ENCODE measurements at regions not wholly inside any gene's neighbourhood (a gene's known extent, or its start where the extent isn't known, plus 50 kb on each side); places are given as distances from the start of the nearest gene placed in this dataset.

GRCh38 chr6:108734271-108734922 is 113.8 kb upstream of the ARMC2 start:
- DNase-seq (ENCODE audit: low read depth, low spot score) = no peak

- DNase-seq (ENCODE audit: low read depth, low spot score) = no peak
These were observed 112.8 kb upstream of the ARMC2 start for GRCh38 chr6:108735310-108736001.

GRCh38 chr6:108736002-108736361 is 112.2 kb upstream of the ARMC2 start:
- no peak for DNase-seq (ENCODE audit: low read depth, low spot score)

GRCh38 chr6:108736832-108737231 is 111.4 kb upstream of the ARMC2 start:
- no peak for DNase-seq (ENCODE audit: low read depth, low spot score)

- no peak for DNase-seq (ENCODE audit: low read depth, low spot score)
These were observed 110.4 kb upstream of the ARMC2 start for GRCh38 chr6:108737594-108738546.

- no peak for DNase-seq (ENCODE audit: low read depth, low spot score)
These were observed 109.4 kb upstream of the ARMC2 start for GRCh38 chr6:108738684-108739416.

- no peak for DNase-seq (ENCODE audit: low read depth, low spot score)
These were observed 108.5 kb upstream of the ARMC2 start for GRCh38 chr6:108739496-108740330.

GRCh38 chr6:108741331-108741989 is 106.8 kb upstream of the ARMC2 start:
- DNase-seq (ENCODE audit: low read depth, low spot score) = no peak

- DNase-seq (ENCODE audit: low read depth, low spot score) = no peak
These were observed 106.2 kb upstream of the ARMC2 start for GRCh38 chr6:108742041-108742440.

GRCh38 chr6:108744244-108744972 is 103.8 kb upstream of the ARMC2 start:
- no peak for DNase-seq (ENCODE audit: low read depth, low spot score)

GRCh38 chr6:108744996-108745395 is 103.2 kb upstream of the ARMC2 start:
- no peak for DNase-seq (ENCODE audit: low read depth, low spot score)

- no peak for DNase-seq (ENCODE audit: low read depth, low spot score)
These were observed 102.4 kb upstream of the ARMC2 start for GRCh38 chr6:108745664-108746336.

- no peak for DNase-seq (ENCODE audit: low read depth, low spot score)
These were observed 101.9 kb upstream of the ARMC2 start for GRCh38 chr6:108746366-108746765.

GRCh38 chr6:108746836-108747575 is 101.2 kb upstream of the ARMC2 start:
- no peak for DNase-seq (ENCODE audit: low read depth, low spot score)

GRCh38 chr6:108748055-108748454 is 100.2 kb upstream of the ARMC2 start:
- DNase-seq (ENCODE audit: low read depth, low spot score) = no peak

GRCh38 chr6:108748959-108749358 is 99.3 kb upstream of the ARMC2 start:
- DNase-seq (ENCODE audit: low read depth, low spot score) = no peak

- no peak for DNase-seq (ENCODE audit: low read depth, low spot score)
These were observed 97.4 kb upstream of the ARMC2 start for GRCh38 chr6:108750801-108751200.

- DNase-seq (ENCODE audit: low read depth, low spot score) = no peak
These were observed 96.9 kb upstream of the ARMC2 start for GRCh38 chr6:108751282-108751681.

Measured in smooth muscle cell of the brain vasculature (primary cell).